ENCODE measurements at regions not wholly inside any gene's neighbourhood (a gene's known extent, or its start where the extent isn't known, plus 50 kb on each side); places are given as distances from the start of the nearest gene placed in this dataset.

- TF ChIP-seq CTCF (IDR thresholded peaks at IDR 0.05) (no peak), EHMT2 (IDR thresholded peaks at IDR 0.05; ENCODE audit: low read depth) (no peak), USF2 (IDR thresholded peaks at IDR 0.05) (no peak), MYC (IDR thresholded peaks at IDR 0.05; ENCODE audit: borderline replicate concordance, low read length) (no peak), ESRRA (IDR thresholded peaks at IDR 0.05; ENCODE audit: borderline replicate concordance, low read length) (no peak), EP300 (IDR thresholded peaks at IDR 0.05) (no peak)
- TF ChIP-seq, protein P1, sequence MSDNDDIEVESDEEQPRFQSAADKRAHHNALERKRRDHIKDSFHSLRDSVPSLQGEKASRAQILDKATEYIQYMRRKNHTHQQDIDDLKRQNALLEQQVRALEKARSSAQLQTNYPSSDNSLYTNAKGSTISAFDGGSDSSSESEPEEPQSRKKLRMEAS (IDR thresholded peaks at IDR 0.05), result no peak
- TF ChIP-seq, protein P2, sequence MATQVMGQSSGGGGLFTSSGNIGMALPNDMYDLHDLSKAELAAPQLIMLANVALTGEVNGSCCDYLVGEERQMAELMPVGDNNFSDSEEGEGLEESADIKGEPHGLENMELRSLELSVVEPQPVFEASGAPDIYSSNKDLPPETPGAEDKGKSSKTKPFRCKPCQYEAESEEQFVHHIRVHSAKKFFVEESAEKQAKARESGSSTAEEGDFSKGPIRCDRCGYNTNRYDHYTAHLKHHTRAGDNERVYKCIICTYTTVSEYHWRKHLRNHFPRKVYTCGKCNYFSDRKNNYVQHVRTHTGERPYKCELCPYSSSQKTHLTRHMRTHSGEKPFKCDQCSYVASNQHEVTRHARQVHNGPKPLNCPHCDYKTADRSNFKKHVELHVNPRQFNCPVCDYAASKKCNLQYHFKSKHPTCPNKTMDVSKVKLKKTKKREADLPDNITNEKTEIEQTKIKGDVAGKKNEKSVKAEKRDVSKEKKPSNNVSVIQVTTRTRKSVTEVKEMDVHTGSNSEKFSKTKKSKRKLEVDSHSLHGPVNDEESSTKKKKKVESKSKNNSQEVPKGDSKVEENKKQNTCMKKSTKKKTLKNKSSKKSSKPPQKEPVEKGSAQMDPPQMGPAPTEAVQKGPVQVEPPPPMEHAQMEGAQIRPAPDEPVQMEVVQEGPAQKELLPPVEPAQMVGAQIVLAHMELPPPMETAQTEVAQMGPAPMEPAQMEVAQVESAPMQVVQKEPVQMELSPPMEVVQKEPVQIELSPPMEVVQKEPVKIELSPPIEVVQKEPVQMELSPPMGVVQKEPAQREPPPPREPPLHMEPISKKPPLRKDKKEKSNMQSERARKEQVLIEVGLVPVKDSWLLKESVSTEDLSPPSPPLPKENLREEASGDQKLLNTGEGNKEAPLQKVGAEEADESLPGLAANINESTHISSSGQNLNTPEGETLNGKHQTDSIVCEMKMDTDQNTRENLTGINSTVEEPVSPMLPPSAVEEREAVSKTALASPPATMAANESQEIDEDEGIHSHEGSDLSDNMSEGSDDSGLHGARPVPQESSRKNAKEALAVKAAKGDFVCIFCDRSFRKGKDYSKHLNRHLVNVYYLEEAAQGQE (IDR thresholded peaks at IDR 0.05), result no peak
Measured at GRCh38 chr3:23111286-23111685, 91.8 kb upstream of the UBE2E2 start.
